Liver (tissue), 8 donors: ENCODE measurements at regions not wholly inside any gene's neighbourhood (a gene's known extent, or its start where the extent isn't known, plus 50 kb on each side); places are given as distances from the start of the nearest gene placed in this dataset.

ENCODE experiments used
- DNase-seq: peaks from one replicate; pipeline ENCODE4 v3.0.0-alpha.2; 2017; ENCODE audit warnings: low spot score
- H3K27ac ChIP-seq, 2 donors: one replicate each; pipeline ENCODE4 v1.7.0; 2013; ENCODE audit warnings: inconsistent platforms in 2 of 2, low read length in 2 of 2, control low read depth in 1 of 2, low read depth in 1 of 2, mild to moderate bottlenecking in 1 of 2
- H3K27me3 ChIP-seq, 4 donors: one replicate each; pipeline versions ENCODE4 v1.6.1 to v1.7.0; 2013; ENCODE audit warnings: low read length in 3 of 4, inconsistent platforms in 1 of 4, mild to moderate bottlenecking in 1 of 4, moderate library complexity in 1 of 4; ENCODE audit not compliant: control insufficient read depth in 4 of 4, insufficient read depth in 4 of 4
- H3K36me3 ChIP-seq, 4 donors: one replicate each; pipeline versions ENCODE4 v1.6.1 to v1.7.0; 2013; ENCODE audit warnings: low read length in 3 of 4, mild to moderate bottlenecking in 3 of 4, low read depth in 1 of 4, moderate library complexity in 1 of 4; ENCODE audit not compliant: control insufficient read depth in 4 of 4, insufficient read depth in 3 of 4
- H3K4me1 ChIP-seq, 4 donors: one replicate each; pipeline versions ENCODE4 v1.6.1 to v1.7.0; 2013; ENCODE audit warnings: low read length in 3 of 4, mild to moderate bottlenecking in 3 of 4, moderate library complexity in 1 of 4; ENCODE audit not compliant: control insufficient read depth in 4 of 4, insufficient read depth in 4 of 4
- H3K4me3 ChIP-seq, 3 donors: one replicate each; pipeline versions ENCODE4 v1.6.1 to v1.7.0; 2013; ENCODE audit warnings: low read length in 3 of 3, control low read depth in 1 of 3, low read depth in 1 of 3, mild to moderate bottlenecking in 1 of 3
- H3K9ac ChIP-seq, 2 donors: one replicate each; pipeline ENCODE4 v1.7.0; 2013; ENCODE audit warnings: low read length in 2 of 2, mild to moderate bottlenecking in 2 of 2, moderate library complexity in 2 of 2, control low read depth in 1 of 2, low read depth in 1 of 2
- H3K9me3 ChIP-seq, 4 donors: one replicate each; pipeline versions ENCODE4 v1.6.1 to v1.7.0; 2013; ENCODE audit warnings: low read length in 3 of 4; ENCODE audit not compliant: control insufficient read depth in 4 of 4
- ATF3 ChIP-seq: IDR thresholded peaks from 2 replicates; pipeline ENCODE4 v1.6.1; 2016; ENCODE audit warnings: antibody characterized with exemption
- CTCF ChIP-seq: fragments of 150-350 bp; IDR thresholded peaks from 2 replicates; pipeline ENCODE4 v1.5.1; 2017; ENCODE audit warnings: improper control_type of control experiment, low read depth, low read length; ENCODE audit not compliant: missing input control
- EGR1 ChIP-seq, 2 donors: IDR thresholded peaks; 2 replicates each; pipeline ENCODE4 v1.6.1; 2016 to 2018; ENCODE audit warnings: antibody characterized with exemption in 2 of 2, low read depth in 2 of 2
- FOXA1 ChIP-seq: IDR thresholded peaks from 2 replicates; pipeline ENCODE4 v1.6.1; 2016; ENCODE audit warnings: antibody characterized with exemption
- FOXA2 ChIP-seq: IDR thresholded peaks from 2 replicates; pipeline ENCODE4 v1.6.1; 2016; ENCODE audit warnings: antibody characterized with exemption
- GABPA ChIP-seq, 2 donors: IDR thresholded peaks in 1 of 2; conservative IDR thresholded peaks in 1 of 2; 2 replicates each; pipeline ENCODE4 v1.6.1; 2016; ENCODE audit warnings: antibody characterized with exemption in 2 of 2, mild to moderate bottlenecking in 1 of 2, moderate library complexity in 1 of 2
- HNF4A ChIP-seq, 2 donors: conservative IDR thresholded peaks; 2 replicates each; pipeline ENCODE4 v1.6.1; 2016; ENCODE audit warnings: antibody characterized with exemption in 2 of 2, mild to moderate bottlenecking in 2 of 2
- HNF4G ChIP-seq: IDR thresholded peaks from 2 replicates; pipeline ENCODE4 v1.6.1; 2016; ENCODE audit warnings: antibody characterized with exemption
- JUND ChIP-seq, 2 donors: IDR thresholded peaks; 2 replicates each; pipeline ENCODE4 v1.6.1; 2016; ENCODE audit warnings: antibody characterized with exemption in 2 of 2
- MAX ChIP-seq: IDR thresholded peaks from 2 replicates; pipeline ENCODE4 v1.6.1; 2016; ENCODE audit warnings: antibody characterized with exemption
- NR2F2 ChIP-seq: IDR thresholded peaks from 2 replicates; pipeline ENCODE4 v1.6.1; 2016; ENCODE audit warnings: antibody characterized with exemption
- RAD21 ChIP-seq, 2 donors: IDR thresholded peaks; 2 replicates each; pipeline ENCODE4 v1.6.1; 2016; ENCODE audit warnings: antibody characterized with exemption in 2 of 2, mild to moderate bottlenecking in 2 of 2
- REST ChIP-seq: IDR thresholded peaks from 2 replicates; pipeline ENCODE4 v1.6.1; 2016; ENCODE audit warnings: antibody characterized with exemption, mild to moderate bottlenecking
- RXRA ChIP-seq, 2 donors: IDR thresholded peaks; 2 replicates each; pipeline ENCODE4 v1.6.1; 2017 to 2018; ENCODE audit warnings: antibody characterized with exemption in 2 of 2, mild to moderate bottlenecking in 1 of 2
- SP1 ChIP-seq: IDR thresholded peaks from 2 replicates; pipeline ENCODE4 v1.6.1; 2018; ENCODE audit warnings: antibody characterized with exemption, mild to moderate bottlenecking
- TAF1 ChIP-seq: conservative IDR thresholded peaks from 2 replicates; pipeline ENCODE4 v1.6.1; 2016; ENCODE audit warnings: antibody characterized with exemption, mild to moderate bottlenecking
- YY1 ChIP-seq: IDR thresholded peaks from 2 replicates; pipeline ENCODE4 v1.6.1; 2016; ENCODE audit warnings: antibody characterized with exemption, mild to moderate bottlenecking
- ZBTB33 ChIP-seq: IDR thresholded peaks from 2 replicates; pipeline ENCODE4 v1.6.1; 2016; ENCODE audit warnings: antibody characterized with exemption
- WGBS: extraction: QIAGEN DNeasy Blood & Tissue Kit; methylation state at CpG from one replicate; pipeline ENCODE4 v1.1.7; 2013; 5-methylcytosine and 5-hydroxymethylcytosine counted together
- donor health status: healthy.
- donor health status: healthy.
- donor health status: healthy.
- donor health status: healthy.
- donor health status: healthy.

GRCh38 chr2:64359171-64359891, 94.6 kb upstream of the LGALSL start:
- Histone ChIP-seq H3K9ac (no peak overlapping the region), H3K9me3 (peaks cover 0 to 2% (median 0%) of the 10 kb centered on the region in 4 donors), H3K27me3 (no peaks in the 10 kb centered on the region), H3K4me3 (no peak overlapping the region), H3K27ac (no peak overlapping the region), H3K4me1 (peaks cover 0 to 7% (median 0%) of the 10 kb centered on the region in 4 donors), H3K36me3 (no peaks in the 10 kb centered on the region)
- TF ChIP-seq RAD21 (IDR thresholded peaks at IDR 0.05) = no peak
- no peak for TF ChIP-seq NR2F2
- no peak for TF ChIP-seq TAF1
- no peak for TF ChIP-seq FOXA1
- TF ChIP-seq EGR1 (IDR thresholded peaks at IDR 0.05; ENCODE audit: low read depth in 2 of 2) = no peak
- TF ChIP-seq GABPA (IDR thresholded peaks at IDR 0.05 in 1 of 2, conservative IDR thresholded peaks at IDR 0.05 in 1 of 2) = no peak
- no peak for TF ChIP-seq HNF4A (conservative IDR thresholded peaks at IDR 0.05)
- TF ChIP-seq SP1 = no peak
- TF ChIP-seq FOXA2 = no peak
- TF ChIP-seq MAX = no peak
- TF ChIP-seq JUND (IDR thresholded peaks at IDR 0.05) = no peak
- no peak for TF ChIP-seq YY1
- TF ChIP-seq HNF4G = no peak
- TF ChIP-seq REST = no peak
- no peak for TF ChIP-seq ATF3
- no peak for TF ChIP-seq ZBTB33
- TF ChIP-seq RXRA (IDR thresholded peaks at IDR 0.05) = no peak
- no peak for TF ChIP-seq CTCF
- no peak for DNase-seq
- WGBS = 75% methylated on average over 4 of the region's 4 CpGs
